Glutamatergic neuron (in vitro differentiated cells): ENCODE measurements at regions not wholly inside any gene's neighbourhood (a gene's known extent, or its start where the extent isn't known, plus 50 kb on each side); places are given as distances from the start of the nearest gene placed in this dataset.
A peak's percentile ranks its signal among the peaks of the same experiment; 100 is the strongest.

Experiments used
- DNase-seq: peaks from one replicate; pipeline ENCODE4 v3.0.0; 2022
- H3K27ac Mint-ChIP-seq: one replicate; pipeline ENCODE4 v1.8.0; 2020; ENCODE audit warnings: mild to moderate bottlenecking, mixed read lengths, inconsistent platforms; ENCODE audit not compliant: unreplicated experiment
- H3K27me3 Mint-ChIP-seq: one replicate; pipeline ENCODE4 v1.8.0; 2020; ENCODE audit warnings: mild to moderate bottlenecking, moderate library complexity, mixed read lengths, inconsistent platforms; ENCODE audit not compliant: unreplicated experiment
- H3K36me3 Mint-ChIP-seq: one replicate; pipeline ENCODE4 v1.8.0; 2020; ENCODE audit warnings: mild to moderate bottlenecking, mixed read lengths, inconsistent platforms; ENCODE audit not compliant: unreplicated experiment
- H3K4me1 Mint-ChIP-seq: one replicate; pipeline ENCODE4 v1.8.0; 2020; ENCODE audit warnings: mild to moderate bottlenecking, low read depth, mixed read lengths, inconsistent platforms; ENCODE audit not compliant: unreplicated experiment
- H3K4me3 Mint-ChIP-seq: one replicate; pipeline ENCODE4 v1.8.0; 2020; ENCODE audit warnings: mild to moderate bottlenecking, mixed read lengths, inconsistent platforms; ENCODE audit not compliant: unreplicated experiment
- H3K9me3 Mint-ChIP-seq: one replicate; pipeline ENCODE4 v1.8.0; 2020; ENCODE audit warnings: mild to moderate bottlenecking, moderate library complexity, mixed read lengths, inconsistent platforms; ENCODE audit not compliant: unreplicated experiment
- CTCF ChIP-seq: fragments of 200-600 bp; sonication (generic); IDR thresholded peaks from one replicate; pipeline ENCODE4 v1.5.0; 2021; ENCODE audit not compliant: partially characterized antibody, unreplicated experiment

GRCh38 chr3:178428037-178428436 is 108.2 kb upstream of the KCNMB2 start:
- TF ChIP-seq CTCF: no peak

GRCh38 chr3:178434206-178434805 is 101.9 kb upstream of the KCNMB2 start:
- Mint-ChIP-seq H3K36me3 (no peaks in the 10 kb centered on the region), H3K27ac (no peak overlapping the region), H3K9me3 (no peaks in the 10 kb centered on the region), H3K4me1 (peaks cover 23% of the 10 kb centered on the region), H3K27me3 (peaks cover 1% of the 10 kb centered on the region), H3K4me3 (no peak overlapping the region)
- no peak for TF ChIP-seq CTCF
- no peak for DNase-seq

More at GRCh38 chr3:178428037-178428436, 108.2 kb upstream of the KCNMB2 start:
- H3K4me3 Mint-ChIP-seq: no peak overlapping the region
- H3K27me3 Mint-ChIP-seq: no peaks in the 10 kb centered on the region
- H3K36me3 Mint-ChIP-seq: no peaks in the 10 kb centered on the region
- no peaks in the 10 kb centered on the region for H3K4me1 Mint-ChIP-seq
- no peak overlapping the region for H3K27ac Mint-ChIP-seq
- no peak for DNase-seq
- H3K9me3 Mint-ChIP-seq: no peaks in the 10 kb centered on the region

- no peak overlapping the region for H3K27ac Mint-ChIP-seq
- TF ChIP-seq CTCF: no peak
- peaks cover 1% of the 10 kb centered on the region for H3K27me3 Mint-ChIP-seq
- H3K9me3 Mint-ChIP-seq: no peaks in the 10 kb centered on the region
- no peak overlapping the region for H3K4me3 Mint-ChIP-seq
- DNase-seq: no peak
- H3K36me3 Mint-ChIP-seq: no peaks in the 10 kb centered on the region
- H3K4me1 Mint-ChIP-seq: peaks cover 23% of the 10 kb centered on the region
These were observed 100.7 kb upstream of the KCNMB2 start for GRCh38 chr3:178435575-178435974.

- TF ChIP-seq CTCF: peak; percentile 83
- H3K4me3 Mint-ChIP-seq: no peak overlapping the region
- peaks cover 26% of the 10 kb centered on the region for H3K4me1 Mint-ChIP-seq
- H3K36me3 Mint-ChIP-seq: no peaks in the 10 kb centered on the region
- H3K27me3 Mint-ChIP-seq: peaks cover 1% of the 10 kb centered on the region
- no peak for DNase-seq
- no peak overlapping the region for H3K27ac Mint-ChIP-seq
- H3K9me3 Mint-ChIP-seq: no peaks in the 10 kb centered on the region
These were observed 99.5 kb upstream of the KCNMB2 start for GRCh38 chr3:178436773-178437172.

- Mint-ChIP-seq H3K27ac (no peak overlapping the region), H3K4me3 (no peak overlapping the region), H3K36me3 (no peaks in the 10 kb centered on the region), H3K27me3 (peaks cover 1% of the 10 kb centered on the region), H3K9me3 (no peaks in the 10 kb centered on the region), H3K4me1 (peaks cover 28% of the 10 kb centered on the region)
- no peak for DNase-seq
- no peak for TF ChIP-seq CTCF
These were observed 99.0 kb upstream of the KCNMB2 start for GRCh38 chr3:178437236-178437635.
